Inferior parietal cortex (tissue), 1 donor: ENCODE measurements at regions not wholly inside any gene's neighbourhood (a gene's known extent, or its start where the extent isn't known, plus 50 kb on each side); places are given as distances from the start of the nearest gene placed in this dataset.

Experiments used
- DNase-seq: peaks from one replicate; pipeline ENCODE4 v3.0.0-alpha.2; 2016; ENCODE audit errors: extremely low spot score

- no peak for DNase-seq
These were observed 168.1 kb upstream of the MBNL1 start for GRCh38 chr3:152100491-152101132.

- DNase-seq: no peak
These were observed 166.3 kb upstream of the MBNL1 start for GRCh38 chr3:152102410-152102809.

GRCh38 chr3:152103257-152103656 is 165.5 kb upstream of the MBNL1 start:
- DNase-seq: no peak

GRCh38 chr3:152104847-152105415 is 163.8 kb upstream of the MBNL1 start:
- DNase-seq: peak; percentile 5

GRCh38 chr3:152105446-152105845 is 163.3 kb upstream of the MBNL1 start:
- no peak for DNase-seq

GRCh38 chr3:152109038-152109437 is 159.7 kb upstream of the MBNL1 start:
- DNase-seq: no peak

GRCh38 chr3:152113413-152113812 is 155.3 kb upstream of the MBNL1 start:
- no peak for DNase-seq

GRCh38 chr3:152113992-152114651 is 154.6 kb upstream of the MBNL1 start:
- DNase-seq: no peak

- no peak for DNase-seq
These were observed 148.0 kb upstream of the MBNL1 start for GRCh38 chr3:152120601-152121269.

GRCh38 chr3:152121270-152121636 is 147.5 kb upstream of the MBNL1 start:
- DNase-seq: no peak

- no peak for DNase-seq
These were observed 145.9 kb upstream of the MBNL1 start for GRCh38 chr3:152122851-152123250.

GRCh38 chr3:152123457-152123856 is 145.3 kb upstream of the MBNL1 start:
- DNase-seq: no peak

- peak; percentile 43 for DNase-seq
These were observed 142.5 kb upstream of the MBNL1 start for GRCh38 chr3:152126260-152126659.

- DNase-seq: no peak
These were observed 141.7 kb upstream of the MBNL1 start for GRCh38 chr3:152127058-152127457.

- DNase-seq: no peak
These were observed 140.4 kb upstream of the MBNL1 start for GRCh38 chr3:152128356-152128755.

- no peak for DNase-seq
These were observed 129.1 kb upstream of the MBNL1 start for GRCh38 chr3:152139651-152140050.

GRCh38 chr3:152146461-152146860 is 122.3 kb upstream of the MBNL1 start:
- DNase-seq: no peak

GRCh38 chr3:152147748-152148147 is 121.0 kb upstream of the MBNL1 start:
- DNase-seq: no peak

GRCh38 chr3:152148579-152148978 is 120.2 kb upstream of the MBNL1 start:
- no peak for DNase-seq

- DNase-seq: no peak
These were observed 118.9 kb upstream of the MBNL1 start for GRCh38 chr3:152149832-152150231.

GRCh38 chr3:152151216-152151876 is 117.4 kb upstream of the MBNL1 start:
- no peak for DNase-seq
